T follicular helper cell (primary cell): ENCODE measurements at regions not wholly inside any gene's neighbourhood (a gene's known extent, or its start where the extent isn't known, plus 50 kb on each side); places are given as distances from the start of the nearest gene placed in this dataset.

Experiments used
- DNase-seq: peaks from one replicate; pipeline ENCODE4 v3.0.0-alpha.2; 2020; ENCODE audit warnings: low read depth

GRCh38 chr12:97177481-97177880 lies 270.4 kb downstream of the NEDD1 start:
- DNase-seq, result no peak

GRCh38 chr12:97181571-97182265 lies 274.7 kb downstream of the NEDD1 start:
- DNase-seq, result no peak

- DNase-seq, result no peak
Observed at GRCh38 chr12:97182769-97183168, 275.7 kb downstream of the NEDD1 start.

GRCh38 chr12:97184127-97184773 lies 277.2 kb downstream of the NEDD1 start:
- DNase-seq, result no peak

- DNase-seq, result no peak
Observed at GRCh38 chr12:97185567-97185966, 277.0 kb upstream of the RMST start.

- DNase-seq, result no peak
Observed at GRCh38 chr12:97194546-97194945, 268.1 kb upstream of the RMST start.

- DNase-seq, result no peak
Observed at GRCh38 chr12:97200181-97200580, 262.4 kb upstream of the RMST start.

- DNase-seq, result no peak
Observed at GRCh38 chr12:97203408-97203807, 259.2 kb upstream of the RMST start.

- DNase-seq, result no peak
Observed at GRCh38 chr12:97209997-97210396, 252.6 kb upstream of the RMST start.

- DNase-seq, result no peak
Observed at GRCh38 chr12:97211416-97211930, 251.1 kb upstream of the RMST start.

GRCh38 chr12:97216848-97217247 lies 245.8 kb upstream of the RMST start:
- no peak for DNase-seq

GRCh38 chr12:97222391-97222790 lies 240.2 kb upstream of the RMST start:
- no peak for DNase-seq

- no peak for DNase-seq
Observed at GRCh38 chr12:97223419-97223818, 239.2 kb upstream of the RMST start.

- no peak for DNase-seq
Observed at GRCh38 chr12:97229004-97229403, 233.6 kb upstream of the RMST start.

GRCh38 chr12:97235102-97235501 lies 227.5 kb upstream of the RMST start:
- no peak for DNase-seq

- DNase-seq, result no peak
Observed at GRCh38 chr12:97246368-97246767, 216.2 kb upstream of the RMST start.

GRCh38 chr12:97250483-97250882 lies 212.1 kb upstream of the RMST start:
- no peak for DNase-seq

- DNase-seq, result no peak
Observed at GRCh38 chr12:97257726-97258125, 204.9 kb upstream of the RMST start.

GRCh38 chr12:97259098-97259497 lies 203.5 kb upstream of the RMST start:
- no peak for DNase-seq

- DNase-seq, result no peak
Observed at GRCh38 chr12:97260786-97261185, 201.8 kb upstream of the RMST start.

- DNase-seq, result no peak
Observed at GRCh38 chr12:97267166-97267565, 195.4 kb upstream of the RMST start.

GRCh38 chr12:97267594-97268202 lies 194.9 kb upstream of the RMST start:
- no peak for DNase-seq

GRCh38 chr12:97272471-97272870 lies 190.1 kb upstream of the RMST start:
- no peak for DNase-seq
